ENCODE measurements at regions not wholly inside any gene's neighbourhood (a gene's known extent, or its start where the extent isn't known, plus 50 kb on each side); places are given as distances from the start of the nearest gene placed in this dataset.

- Histone ChIP-seq H3K9me3 (no peaks in the 10 kb centered on the region), H3K4me3 (no peak overlapping the region), H3K4me2 (no peak overlapping the region), H3K27ac (no peak overlapping the region), H3K4me1 (no peaks in the 10 kb centered on the region)
- ChIA-PET POLR2A (no interaction called here), CTCF (no interaction called here)
- DNase-seq (ENCODE audit: low read depth in 1 of 2, low spot score in 1 of 2), result no peak
- FAIRE-seq, result no peak
- TF ChIP-seq MYC (IDR thresholded peaks at IDR 0.05; ENCODE audit: borderline replicate concordance, low read length), result no peak
- TF ChIP-seq CEBPB (IDR thresholded peaks at IDR 0.05), result no peak
- TF ChIP-seq CTCF (IDR thresholded peaks at IDR 0.05), result no peak
- TF ChIP-seq HOXA7 (CRISPR knock-in tag; IDR thresholded peaks at IDR 0.05), result no peak
- TF ChIP-seq ZFP36 (IDR thresholded peaks at IDR 0.05; ENCODE audit: borderline replicate concordance, partially characterized antibody), result no peak
- TF ChIP-seq RFX5 (IDR thresholded peaks at IDR 0.05), result no peak
- TF ChIP-seq NFE2L2 (conservative IDR thresholded peaks at IDR 0.05; ENCODE audit: low read length), result no peak
- no peak for TF ChIP-seq PBX3 (IDR thresholded peaks at IDR 0.05)
- WGBS (ENCODE audit: missing lambda C conversion rate), result 23% methylated on average over 1 of the region's 1 CpG
- no peak for ATAC-seq
Measured at GRCh38 chr9:10678790-10679189, 66.0 kb upstream of the PTPRD start.

- DNase-seq (ENCODE audit: low read depth in 1 of 2, low spot score in 1 of 2) (no peak), FAIRE-seq (no peak), ATAC-seq (no peak)
- no peaks in the 10 kb centered on the region for H3K9me3 ChIP-seq
- TF ChIP-seq ZFP36 (IDR thresholded peaks at IDR 0.05; ENCODE audit: borderline replicate concordance, partially characterized antibody) (no peak), CEBPB (IDR thresholded peaks at IDR 0.05) (no peak), NR3C1 (IDR thresholded peaks at IDR 0.05) (no peak), RAD21 (conservative IDR thresholded peaks at IDR 0.05 in 1 of 2, IDR thresholded peaks at IDR 0.05 in 1 of 2) (no peak), CHD2 (IDR thresholded peaks at IDR 0.05; ENCODE audit: low read length, partially characterized antibody) (no peak), BCL3 (IDR thresholded peaks at IDR 0.05) (no peak), RFX5 (IDR thresholded peaks at IDR 0.05) (no peak), USF2 (IDR thresholded peaks at IDR 0.05) (no peak), POLR2A (IDR thresholded peaks at IDR 0.05; ENCODE audit: low read length) (no peak), EHMT2 (IDR thresholded peaks at IDR 0.05; ENCODE audit: low read depth) (no peak), MAZ (IDR thresholded peaks at IDR 0.05; ENCODE audit: borderline replicate concordance, low read depth, low read length) (no peak), NFE2L2 (conservative IDR thresholded peaks at IDR 0.05; ENCODE audit: low read length) (no peak)
- 21% methylated on average over 2 of the region's 2 CpGs for WGBS (ENCODE audit: missing lambda C conversion rate)
- no peaks in the 10 kb centered on the region for H3K4me1 ChIP-seq
- ChIA-PET POLR2A (no interaction called here), CTCF (no interaction called here)
- H3K4me3 ChIP-seq, result no peak overlapping the region
- H3K4me2 ChIP-seq, result no peak overlapping the region
- H3K27ac ChIP-seq, result no peak overlapping the region
Measured at GRCh38 chr9:10686943-10687342, 74.1 kb upstream of the PTPRD start.

- H3K4me1 ChIP-seq, result no peaks in the 10 kb centered on the region
- no peak for TF ChIP-seq KDM1A (IDR thresholded peaks at IDR 0.05; ENCODE audit: low read depth)
- no peak for TF ChIP-seq CBX2 (IDR thresholded peaks at IDR 0.05; ENCODE audit: borderline replicate concordance, low read depth)
- no peak for TF ChIP-seq ATOH8 (CRISPR knock-in tag; IDR thresholded peaks at IDR 0.05; ENCODE audit: low read depth)
- TF ChIP-seq EP300 (IDR thresholded peaks at IDR 0.05), result no peak
- no peak for TF ChIP-seq USF2 (IDR thresholded peaks at IDR 0.05)
- no peak for TF ChIP-seq MAX (IDR thresholded peaks at IDR 0.05)
- TF ChIP-seq ZNF302 (CRISPR knock-in tag; IDR thresholded peaks at IDR 0.05), result no peak
- no peak for TF ChIP-seq CHD4 (IDR thresholded peaks at IDR 0.05; ENCODE audit: borderline replicate concordance)
- TF ChIP-seq EHMT2 (IDR thresholded peaks at IDR 0.05; ENCODE audit: low read depth), result no peak
- TF ChIP-seq HMGXB4 (CRISPR knock-in tag; IDR thresholded peaks at IDR 0.05; ENCODE audit: borderline replicate concordance), result no peak
- no peak for TF ChIP-seq HOXB5 (CRISPR knock-in tag; IDR thresholded peaks at IDR 0.05)
- no peak for FAIRE-seq
- ATAC-seq, result no peak
- CTCF ChIA-PET, result no interaction called here
- WGBS (ENCODE audit: missing lambda C conversion rate), result 81% methylated on average over 2 of the region's 2 CpGs
- H3K9me3 ChIP-seq, result no peaks in the 10 kb centered on the region
- H3K4me3 ChIP-seq, result no peak overlapping the region
- DNase-seq (ENCODE audit: low read depth in 1 of 2, low spot score in 1 of 2), result no peak
- no peak overlapping the region for H3K4me2 ChIP-seq
- POLR2A ChIA-PET, result no interaction called here
- H3K27ac ChIP-seq, result no peak overlapping the region
Measured at GRCh38 chr9:10690546-10690945, 77.7 kb upstream of the PTPRD start.

All from A549 (cell line).